HG03139 (cell line): ENCODE measurements at regions not wholly inside any gene's neighbourhood (a gene's known extent, or its start where the extent isn't known, plus 50 kb on each side); places are given as distances from the start of the nearest gene placed in this dataset.

ENCODE experiments used
- ATAC-seq: cut with Tn5 transposase; IDR thresholded peaks from one replicate; pipeline ENCODE4 v1.9.1; 2021; ENCODE audit not compliant: unreplicated experiment

- ATAC-seq, result no peak
These were observed 393.4 kb upstream of the MKI67 start for GRCh38 chr10:128519581-128519980.

DNA sequence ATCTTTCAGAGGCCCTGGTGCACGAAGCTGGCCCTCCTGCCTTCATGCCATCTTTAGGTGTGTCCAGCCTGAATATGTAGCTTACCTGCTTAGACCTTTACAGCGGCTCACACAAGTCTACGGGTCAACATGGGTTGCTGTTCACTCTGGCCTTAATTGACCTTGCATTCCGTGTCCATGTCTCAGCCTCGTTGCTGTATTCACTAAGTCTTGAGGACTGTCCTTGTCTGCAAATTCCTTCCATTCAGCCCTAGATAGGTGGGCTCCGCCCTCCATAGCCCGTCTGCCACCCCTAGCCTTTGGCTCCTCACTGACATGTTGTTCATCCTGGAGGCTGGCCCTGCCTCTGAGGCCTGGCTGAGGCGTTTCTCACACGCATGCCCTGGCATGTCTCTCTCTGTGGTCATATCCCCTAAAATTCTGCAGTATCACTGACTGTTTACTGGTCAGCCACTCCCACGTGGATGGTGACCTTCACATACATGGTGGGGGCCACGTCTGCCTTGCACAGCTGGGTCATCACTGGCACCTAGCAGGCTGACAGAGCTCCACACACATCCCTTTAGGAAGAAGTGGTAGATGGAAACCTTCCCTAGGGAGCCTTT lies 394.1 kb upstream of the MKI67 start:
- ATAC-seq, result no peak

- no peak for ATAC-seq
These were observed 396.5 kb upstream of the MKI67 start for GRCh38 chr10:128522551-128523308.

DNA sequence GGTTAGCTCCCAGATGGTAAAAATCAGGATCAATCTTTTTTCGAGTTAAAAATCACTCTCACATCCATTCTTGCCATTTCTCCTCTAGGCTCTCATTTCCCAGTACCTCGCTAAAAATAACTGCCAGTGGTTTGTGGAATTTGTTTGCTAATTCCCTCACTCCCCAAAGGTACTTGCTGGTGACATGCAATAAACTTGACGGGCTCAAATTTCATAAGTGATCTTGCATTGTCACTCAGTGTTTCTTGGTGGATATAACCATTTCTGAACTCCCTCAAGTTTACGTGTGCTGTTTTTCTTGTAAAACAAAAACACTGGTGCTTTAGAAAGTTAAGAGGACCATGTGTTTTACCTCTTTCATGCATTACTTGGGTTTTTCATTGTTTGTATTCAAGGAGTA lies 399.2 kb upstream of the MKI67 start:
- no peak for ATAC-seq

- ATAC-seq, result no peak
These were observed 399.7 kb upstream of the MKI67 start for GRCh38 chr10:128525936-128526335.

- no peak for ATAC-seq
These were observed 400.7 kb upstream of the MKI67 start for GRCh38 chr10:128526791-128527375.

GRCh38 chr10:128527711-128528110 lies 401.5 kb upstream of the MKI67 start:
- ATAC-seq, result no peak

DNA sequence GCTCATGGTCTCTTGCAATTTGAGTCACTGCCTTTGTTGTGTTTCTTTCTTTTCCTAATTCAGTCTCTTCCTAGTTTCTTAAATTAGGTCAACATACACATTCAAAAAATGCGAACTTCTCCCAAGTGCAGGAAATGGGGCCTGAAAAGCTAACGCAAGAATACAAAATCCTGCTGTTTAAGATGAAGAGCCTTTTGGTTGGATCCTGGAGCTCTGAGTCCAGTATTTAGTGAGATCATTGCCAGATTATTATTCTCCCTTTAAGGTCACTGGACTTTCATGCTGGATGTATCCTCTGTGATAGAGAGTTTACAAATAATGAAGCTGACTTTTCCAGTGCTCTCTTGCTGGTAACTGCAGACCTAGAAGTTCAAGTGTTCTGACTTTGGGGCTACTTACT lies 401.9 kb upstream of the MKI67 start:
- ATAC-seq, result no peak

- no peak for ATAC-seq
These were observed 402.6 kb upstream of the MKI67 start for GRCh38 chr10:128528781-128529180.

- no peak for ATAC-seq
These were observed 403.0 kb upstream of the MKI67 start for GRCh38 chr10:128529225-128529624.

DNA sequence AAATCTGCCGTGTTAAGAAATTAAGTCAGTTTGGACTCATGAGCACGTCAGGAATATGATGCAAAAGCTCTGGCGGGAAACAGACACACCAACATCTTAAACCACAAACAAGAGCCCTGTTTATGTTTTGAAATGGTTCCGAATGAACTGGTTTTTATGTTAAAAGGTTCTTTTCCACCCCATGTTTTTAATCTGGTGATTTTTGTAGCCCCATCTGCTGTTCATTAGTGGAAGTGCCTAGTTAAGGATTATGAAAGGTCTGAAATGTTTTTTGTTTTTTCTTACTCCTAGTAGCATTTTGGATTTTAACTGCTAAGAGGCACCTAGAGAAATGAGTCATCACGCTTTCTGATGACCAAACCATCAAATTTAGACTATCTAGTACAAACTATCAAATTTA lies 404.1 kb upstream of the MKI67 start:
- ATAC-seq, result no peak

- ATAC-seq, result no peak
These were observed 404.7 kb upstream of the MKI67 start for GRCh38 chr10:128530946-128531345.

DNA sequence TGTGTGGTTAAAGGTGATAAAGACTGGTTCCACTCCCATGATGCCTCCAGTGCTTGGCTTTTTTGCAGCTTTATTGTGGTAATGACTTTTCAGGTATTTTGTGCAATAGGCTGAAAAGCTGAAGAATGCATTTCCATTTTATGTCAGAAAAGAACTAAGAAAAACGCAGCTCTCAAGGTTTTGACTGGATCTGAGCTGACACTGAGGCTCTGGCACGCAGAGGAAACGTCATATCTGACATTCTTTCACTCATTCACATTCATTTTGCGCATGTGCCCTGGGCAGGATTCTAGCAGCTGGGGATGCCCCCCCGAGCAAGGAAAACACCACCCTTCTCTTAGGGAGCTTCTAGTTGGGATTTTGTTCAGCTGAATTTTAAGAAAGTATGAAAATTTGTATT lies 408.5 kb upstream of the MKI67 start:
- ATAC-seq, result no peak

- ATAC-seq, result no peak
These were observed 410.0 kb upstream of the MKI67 start for GRCh38 chr10:128536259-128536658.

GRCh38 chr10:128537834-128538330 lies 411.7 kb upstream of the MKI67 start:
- ATAC-seq, result no peak

DNA sequence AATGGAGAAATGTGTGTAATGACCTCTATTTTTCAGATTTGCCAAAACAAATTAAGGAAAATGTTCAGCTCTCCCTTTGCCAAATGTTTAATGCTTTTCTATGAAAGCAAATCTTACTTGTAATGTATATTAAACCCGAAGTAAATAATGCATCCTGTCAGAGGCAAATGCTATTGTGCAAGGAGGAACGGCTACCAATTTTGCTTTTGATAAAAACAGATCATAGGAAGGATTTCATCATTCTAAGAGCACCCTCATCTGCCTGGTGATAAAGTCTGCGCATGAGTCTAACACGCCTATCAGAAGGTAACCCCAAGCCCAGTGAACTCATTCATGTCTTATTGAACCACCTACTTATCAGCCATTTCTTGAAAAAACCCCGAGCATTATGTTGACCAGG lies 412.4 kb upstream of the MKI67 start:
- no peak for ATAC-seq

- ATAC-seq, result no peak
These were observed 413.4 kb upstream of the MKI67 start for GRCh38 chr10:128539510-128540127.

GRCh38 chr10:128540128-128540762 lies 414.0 kb upstream of the MKI67 start:
- ATAC-seq, result no peak

DNA sequence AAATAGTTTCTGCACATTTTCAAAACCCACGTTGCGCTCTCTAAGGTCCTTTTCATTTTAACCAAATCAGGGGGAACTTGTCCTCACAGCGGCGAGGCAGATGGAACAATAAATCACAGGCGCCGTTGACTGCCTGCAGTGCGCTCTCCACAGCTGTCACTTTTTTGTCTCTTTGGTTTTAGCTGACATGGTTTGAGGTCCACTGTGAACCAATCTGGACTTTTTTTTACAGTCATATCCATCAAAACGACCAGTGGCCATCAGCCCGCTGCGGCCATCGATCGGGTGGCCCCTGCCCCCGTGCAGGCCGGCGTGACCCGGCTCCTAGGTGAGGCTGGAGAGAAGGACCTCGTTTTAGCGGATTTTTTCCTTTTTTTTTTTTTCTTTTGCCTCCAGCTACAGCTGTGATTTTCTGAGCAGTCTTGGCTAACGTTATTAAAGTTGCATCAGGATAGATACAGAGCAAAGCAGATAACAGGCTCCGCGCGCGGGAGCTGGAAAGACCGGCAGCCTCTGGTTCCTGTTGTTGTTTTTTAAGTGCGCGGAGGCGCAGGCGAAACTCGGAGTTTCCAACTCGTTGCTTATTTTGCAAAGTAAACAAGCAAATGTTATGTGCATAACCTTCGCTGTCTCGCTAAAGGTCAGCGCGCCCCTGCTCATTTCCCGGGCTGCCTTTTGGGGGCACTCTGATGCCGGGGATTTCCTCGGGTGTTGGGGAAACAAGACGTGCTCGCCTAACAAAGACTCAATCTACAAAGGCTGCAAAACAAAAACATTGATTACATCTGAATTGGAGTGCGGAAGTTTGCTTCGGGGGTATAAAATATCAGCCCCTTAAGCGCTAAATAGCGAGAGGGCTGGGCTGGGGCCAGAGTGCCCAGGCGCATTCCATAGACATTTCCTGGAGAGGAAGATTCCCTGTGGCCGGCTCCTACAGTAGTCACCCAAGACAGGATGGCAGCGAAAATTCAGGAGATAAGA lies 414.8 kb upstream of the MKI67 start:
- ATAC-seq, result no peak

- ATAC-seq, result no peak
These were observed 415.8 kb upstream of the MKI67 start for GRCh38 chr10:128541926-128542475.
